GM21576 (cell line): ENCODE measurements at regions not wholly inside any gene's neighbourhood (a gene's known extent, or its start where the extent isn't known, plus 50 kb on each side); places are given as distances from the start of the nearest gene placed in this dataset.
"Not testable (repeated sequence)": the region's sequence is repeated elsewhere in the genome, so short reads cannot be mapped to it uniquely, and the experiment has no call there.

ENCODE experiments used
- ATAC-seq: cut with Tn5 transposase; IDR thresholded peaks from one replicate; pipeline ENCODE4 v1.9.1; 2021; ENCODE audit warnings: mild to moderate bottlenecking, moderate library complexity; ENCODE audit not compliant: unreplicated experiment

GRCh38 chr1:233435622-233436021 is 108.1 kb downstream of the MAP3K21 start:
- no peak for ATAC-seq

GRCh38 chr1:233439721-233440120 is 112.2 kb downstream of the MAP3K21 start:
- ATAC-seq: no peak

DNA sequence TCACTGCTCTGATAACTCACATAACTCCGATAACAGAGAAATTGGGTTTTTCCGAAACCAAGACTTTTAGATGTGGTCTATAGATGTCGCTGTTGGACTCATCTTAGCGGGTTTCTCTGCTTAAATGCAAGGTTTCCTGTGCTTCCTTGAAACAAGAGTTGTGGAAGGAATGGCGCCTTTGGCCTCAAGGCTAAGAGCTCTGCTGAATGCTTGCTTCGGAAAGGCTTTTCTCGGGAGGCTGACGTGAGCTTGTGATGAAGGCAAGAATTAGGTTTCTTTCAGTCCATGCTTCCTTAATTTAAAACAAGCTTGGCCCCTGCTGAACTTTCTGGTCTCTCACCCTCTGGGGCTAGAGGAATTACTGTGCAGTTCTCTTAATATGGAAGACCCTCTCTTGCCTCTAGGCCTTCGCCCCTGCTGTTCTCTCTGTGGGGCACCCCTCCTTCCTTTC is 113.5 kb downstream of the MAP3K21 start:
- ATAC-seq: peak; percentile 63

DNA sequence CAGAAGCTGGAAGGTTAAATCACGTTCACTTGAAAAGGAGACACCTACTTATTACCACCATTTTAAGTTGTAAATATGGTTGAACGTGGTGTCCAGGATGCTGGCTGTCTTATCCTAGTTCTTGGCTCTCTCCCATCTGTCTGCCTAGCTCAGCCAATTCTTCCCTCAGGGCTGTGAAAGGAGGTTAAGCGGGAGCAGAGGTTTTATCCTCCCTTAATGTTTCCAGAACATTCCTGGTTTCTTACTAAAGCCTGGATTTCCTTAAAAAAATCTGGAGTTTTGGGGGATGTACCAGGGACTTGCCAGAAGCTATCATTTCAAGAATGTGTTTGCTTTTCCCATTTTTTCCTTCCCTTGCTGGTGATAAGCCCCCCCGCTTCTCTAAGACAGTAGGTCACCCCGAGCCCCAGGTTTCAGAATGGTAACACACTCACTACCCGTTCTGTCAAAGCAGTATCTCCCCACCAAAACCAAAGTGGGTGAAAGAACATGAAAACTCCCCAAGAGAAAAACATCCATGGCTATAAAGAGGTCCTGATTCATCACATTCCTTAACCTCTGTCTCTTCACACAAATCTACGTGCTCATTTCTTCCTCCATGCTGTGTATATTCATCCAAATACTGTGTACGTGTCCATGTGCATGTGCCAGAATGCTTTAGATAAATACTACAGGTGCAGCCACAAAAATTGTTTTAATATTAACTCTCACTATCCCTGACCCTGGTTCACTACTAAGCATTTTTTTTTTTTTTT is 114.7 kb downstream of the MAP3K21 start:
- no peak for ATAC-seq

DNA sequence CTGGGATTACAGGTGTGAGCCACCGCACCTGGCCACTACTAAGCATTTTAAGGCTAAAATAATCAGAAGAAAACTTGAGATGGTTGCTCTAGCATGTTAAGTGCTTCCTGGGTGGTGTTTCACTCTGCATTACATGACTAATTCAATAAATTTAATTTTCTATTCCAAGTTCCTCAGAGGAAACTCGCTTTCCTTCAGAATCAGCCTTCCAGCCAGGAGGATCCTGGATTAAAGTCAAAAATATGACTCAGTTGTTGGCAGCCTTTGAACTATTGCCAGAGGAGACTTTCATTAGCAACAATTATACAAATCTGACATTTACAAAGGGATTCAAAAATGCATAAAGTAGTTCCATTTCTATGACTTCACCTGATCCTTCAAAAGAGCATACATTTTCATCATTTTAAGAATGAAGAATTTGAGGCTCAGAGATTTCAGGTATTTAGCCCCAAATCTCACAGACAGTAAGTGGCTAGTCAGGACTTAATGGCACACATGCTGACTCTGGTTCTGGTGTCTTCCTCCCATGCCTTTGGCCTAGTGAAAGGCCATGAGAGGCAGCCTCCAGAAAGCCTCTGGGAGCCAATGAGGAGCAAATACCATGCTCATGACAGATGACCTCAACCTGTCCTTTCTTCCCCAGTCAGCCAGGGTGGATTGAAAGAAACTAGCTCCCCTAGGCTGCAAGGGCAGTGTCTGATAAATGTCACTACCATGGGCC is 115.7 kb downstream of the MAP3K21 start:
- ATAC-seq: no peak

DNA sequence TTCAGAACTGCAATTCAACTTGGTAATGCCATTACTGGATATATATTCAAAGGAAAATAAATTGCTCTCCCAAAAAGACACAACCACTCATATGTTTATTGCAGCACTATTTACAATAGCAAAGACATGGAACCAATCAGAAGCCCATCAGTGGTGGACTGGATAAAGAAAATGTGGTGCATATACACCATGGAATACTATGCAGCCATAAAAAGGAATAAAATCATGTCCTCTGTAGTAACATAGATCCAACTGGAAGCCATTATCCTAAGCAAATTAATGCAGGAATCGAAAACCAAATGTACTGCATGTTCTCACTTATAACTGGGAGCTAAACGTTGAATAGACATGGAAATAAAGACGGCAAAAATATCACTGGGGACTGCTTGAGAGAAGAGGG is 117.0 kb downstream of the MAP3K21 start:
- no peak for ATAC-seq

DNA sequence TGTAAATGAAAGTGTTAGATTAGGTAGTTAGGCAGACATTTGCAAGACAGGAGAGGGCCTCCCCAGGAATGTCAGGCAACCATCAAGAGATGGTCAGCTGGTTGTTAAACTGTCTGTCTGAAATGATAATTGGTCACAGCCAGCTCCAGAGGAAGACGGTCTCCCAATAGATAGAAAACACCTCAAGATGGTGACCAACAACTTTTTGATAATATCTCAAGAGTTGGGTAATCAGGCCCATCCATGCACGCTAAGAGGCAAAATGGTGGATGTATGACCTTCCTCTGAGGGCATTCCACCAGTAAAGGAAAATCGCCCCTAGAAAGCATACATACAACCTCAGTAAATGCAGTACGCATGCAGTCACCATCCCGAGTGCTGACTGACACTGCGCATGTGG is 118.2 kb downstream of the MAP3K21 start:
- no peak for ATAC-seq

DNA sequence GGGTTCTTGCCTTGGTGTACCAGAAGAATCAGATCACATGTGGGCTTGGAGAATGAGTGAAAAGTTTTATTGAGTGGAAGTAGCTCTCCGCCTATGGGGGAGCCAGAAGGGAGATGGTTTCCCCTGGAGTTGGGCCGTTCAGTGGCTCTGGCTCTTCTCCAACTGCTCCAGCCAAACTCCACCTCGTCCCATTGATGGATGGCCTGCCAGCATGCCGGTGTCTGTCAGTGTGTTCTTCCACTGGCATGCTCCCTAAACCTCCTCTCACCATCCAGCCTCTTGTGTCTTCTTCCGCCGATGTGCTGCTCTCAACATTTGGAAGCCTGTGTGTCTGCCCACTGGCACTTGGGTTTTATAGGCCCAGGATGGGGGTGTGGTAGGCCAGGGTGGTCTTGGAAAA is 119.4 kb downstream of the MAP3K21 start:
- ATAC-seq: no peak

- no peak for ATAC-seq
Measured at GRCh38 chr1:233448109-233448689, 120.7 kb downstream of the MAP3K21 start.

DNA sequence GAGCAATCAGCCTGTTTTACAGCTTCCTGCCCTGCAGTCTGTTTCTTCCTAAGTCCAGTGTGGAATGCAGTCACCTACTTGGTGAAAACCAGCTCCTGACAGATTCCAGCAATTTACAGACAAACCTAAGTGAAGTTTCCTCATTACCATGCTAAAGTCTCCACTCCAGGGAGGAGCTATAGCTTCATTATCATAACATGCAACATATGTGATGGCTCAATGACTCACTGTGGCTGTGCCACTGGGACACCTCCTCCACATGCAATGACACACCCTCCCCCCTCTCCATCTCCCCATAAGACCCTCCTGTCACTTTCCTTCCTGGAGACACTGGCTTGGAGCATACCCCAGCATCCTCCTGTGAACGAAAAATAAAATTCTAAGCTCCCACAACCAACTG is 125.2 kb downstream of the MAP3K21 start:
- ATAC-seq: no peak

- no peak for ATAC-seq
Measured at GRCh38 chr1:233453433-233454200, 126.1 kb downstream of the MAP3K21 start.

GRCh38 chr1:233459470-233459945 is 132.0 kb downstream of the MAP3K21 start:
- peak; percentile 56 for ATAC-seq

- no peak for ATAC-seq
Measured at GRCh38 chr1:233459968-233460367, 132.4 kb downstream of the MAP3K21 start.

- no peak for ATAC-seq
Measured at GRCh38 chr1:233460692-233461091, 133.2 kb downstream of the MAP3K21 start.

GRCh38 chr1:233461847-233462246 is 134.3 kb downstream of the MAP3K21 start:
- ATAC-seq: no peak

GRCh38 chr1:233463333-233463732 is 135.8 kb downstream of the MAP3K21 start:
- ATAC-seq: no peak

- ATAC-seq: no peak
Measured at GRCh38 chr1:233465745-233466343, 138.3 kb downstream of the MAP3K21 start.

DNA sequence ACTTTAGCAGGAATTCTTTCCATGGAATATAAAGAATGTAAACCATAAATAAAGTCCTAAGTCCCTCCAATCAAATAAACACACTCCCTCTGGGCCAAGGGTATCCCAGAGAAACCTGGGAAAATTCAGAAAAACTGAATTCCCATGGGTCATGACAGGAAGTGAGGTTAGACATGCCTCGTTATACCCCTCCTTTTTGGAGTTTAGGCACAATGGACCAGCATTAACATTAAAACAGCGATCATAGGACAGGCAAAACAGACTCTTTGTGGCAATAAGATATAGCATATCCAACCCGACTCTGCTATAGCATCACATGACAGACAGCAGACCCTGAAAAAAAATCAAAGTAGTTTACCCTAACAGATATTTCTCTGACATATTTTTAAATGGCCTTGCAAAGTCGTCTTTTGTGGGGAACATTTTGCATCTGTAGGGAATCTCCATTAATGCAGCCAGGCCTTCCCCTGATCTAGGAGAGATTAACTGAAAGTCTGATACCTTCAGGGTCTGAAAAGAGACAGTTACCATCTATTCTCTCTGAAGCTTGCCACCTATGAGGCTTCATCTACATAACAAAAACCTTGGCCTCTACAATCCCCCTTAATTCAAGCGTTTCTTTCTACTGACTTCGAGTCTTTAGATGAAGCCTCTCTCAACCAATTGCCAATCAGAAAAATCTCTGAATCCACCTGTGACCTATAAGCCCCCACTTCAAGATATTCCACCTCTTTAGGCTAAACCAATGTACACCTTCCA is 143.0 kb upstream of the KCNK1 start:
- no peak for ATAC-seq

DNA sequence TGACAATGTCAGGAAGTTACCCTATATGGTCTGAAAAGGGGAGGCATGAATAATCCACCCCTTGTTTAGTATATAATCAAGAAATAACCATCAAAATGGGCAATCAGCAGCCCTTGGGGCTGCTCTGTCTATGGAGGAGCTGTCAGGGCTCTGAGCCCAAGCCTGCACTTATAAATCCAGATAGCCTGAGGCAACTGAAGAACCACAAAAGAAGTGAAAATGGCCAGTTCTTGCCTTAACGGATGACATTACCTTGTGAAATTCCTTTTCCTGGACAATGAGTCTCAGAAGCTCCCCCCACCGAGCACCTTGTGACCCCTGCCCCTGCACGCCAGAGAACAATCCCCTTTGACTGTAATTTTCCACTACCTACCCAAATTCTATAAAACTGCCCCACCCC is 142.1 kb upstream of the KCNK1 start:
- not testable (repeated sequence) for ATAC-seq

DNA sequence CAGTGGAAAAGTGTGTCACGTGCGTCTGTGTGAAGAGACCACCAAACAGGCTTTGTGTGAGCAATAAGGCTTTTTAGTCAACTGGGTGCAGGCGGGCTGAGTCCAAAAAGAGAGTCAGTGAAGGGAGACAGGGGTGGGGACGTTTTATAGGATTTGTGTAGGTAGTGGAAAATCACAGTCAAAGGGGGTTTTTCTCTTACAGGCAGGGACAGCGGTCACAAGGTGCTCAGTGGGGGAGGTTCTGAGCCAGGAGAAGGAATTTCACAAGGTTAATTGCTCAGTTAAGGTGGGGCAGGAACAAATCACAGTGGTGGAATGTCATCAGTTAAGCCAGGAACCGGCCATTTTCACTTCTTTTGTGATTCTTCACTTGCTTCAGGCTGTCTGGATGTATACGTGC is 141.1 kb upstream of the KCNK1 start:
- ATAC-seq: not testable (repeated sequence)
